GM12874 (cell line): ENCODE measurements at regions not wholly inside any gene's neighbourhood (a gene's known extent, or its start where the extent isn't known, plus 50 kb on each side); places are given as distances from the start of the nearest gene placed in this dataset.

Experiments
- CTCF ChIP-seq: IDR thresholded peaks from 2 replicates; pipeline ENCODE4 v1.5.1; 2011; ENCODE audit warnings: low read depth, mild to moderate bottlenecking, control low read depth, low read length, moderate library complexity; ENCODE audit not compliant: insufficient read depth

GRCh38 chr11:112509300-112509699, 248.6 kb upstream of the PLET1 start:
- no peak for TF ChIP-seq CTCF

GRCh38 chr11:112511271-112511670, 250.6 kb upstream of the PLET1 start:
- no peak for TF ChIP-seq CTCF

- TF ChIP-seq CTCF: no peak
Observed at GRCh38 chr11:112511911-112512310, 251.3 kb upstream of the PLET1 start.

- TF ChIP-seq CTCF: no peak
Observed at GRCh38 chr11:112513417-112513816, 252.8 kb upstream of the PLET1 start.

GRCh38 chr11:112514011-112514740, 253.5 kb upstream of the PLET1 start:
- no peak for TF ChIP-seq CTCF

GRCh38 chr11:112516261-112516660, 255.6 kb upstream of the PLET1 start:
- no peak for TF ChIP-seq CTCF

- no peak for TF ChIP-seq CTCF
Observed at GRCh38 chr11:112516755-112517154, 256.1 kb upstream of the PLET1 start.
